GM12865 (cell line): ENCODE measurements at regions not wholly inside any gene's neighbourhood (a gene's known extent, or its start where the extent isn't known, plus 50 kb on each side); places are given as distances from the start of the nearest gene placed in this dataset.

Experiments
- DNase-seq: peaks from one replicate; pipeline ENCODE4 v3.0.0; 2010; ENCODE audit warnings: low read depth
- H3K4me3 ChIP-seq: 2 replicates; pipeline ENCODE4 v1.5.1; 2011; ENCODE audit warnings: mild to moderate bottlenecking, low read depth, low read length, control low read depth
- CTCF ChIP-seq: IDR thresholded peaks from 2 replicates; pipeline ENCODE4 v1.5.1; 2011; ENCODE audit warnings: low read length, control low read depth, low read depth, inconsistent platforms; ENCODE audit not compliant: insufficient read depth; ENCODE audit errors: missing control alignments

GRCh38 chr15:35596285-35596684 lies 50.3 kb upstream of the DPH6 start:
- H3K4me3 ChIP-seq: no peak overlapping the region
- no peak for TF ChIP-seq CTCF
- no peak for DNase-seq

- peak; percentile 12 for DNase-seq
- H3K4me3 ChIP-seq: no peak overlapping the region
- TF ChIP-seq CTCF: no peak
Measured at GRCh38 chr15:35602836-35603235, 56.9 kb upstream of the DPH6 start.

GRCh38 chr15:35603301-35603700 lies 57.3 kb upstream of the DPH6 start:
- no peak overlapping the region for H3K4me3 ChIP-seq
- TF ChIP-seq CTCF: no peak
- peak; percentile 49 for DNase-seq

GRCh38 chr15:35603856-35604255 lies 57.9 kb upstream of the DPH6 start:
- DNase-seq: no peak
- TF ChIP-seq CTCF: no peak
- no peak overlapping the region for H3K4me3 ChIP-seq

GRCh38 chr15:35605764-35606449 lies 59.9 kb upstream of the DPH6 start:
- DNase-seq: no peak
- H3K4me3 ChIP-seq: no peak overlapping the region
- no peak for TF ChIP-seq CTCF

- DNase-seq: no peak
- H3K4me3 ChIP-seq: no peak overlapping the region
- TF ChIP-seq CTCF: no peak
Measured at GRCh38 chr15:35606450-35606779, 60.5 kb upstream of the DPH6 start.
